ENCODE measurements at regions not wholly inside any gene's neighbourhood (a gene's known extent, or its start where the extent isn't known, plus 50 kb on each side); places are given as distances from the start of the nearest gene placed in this dataset.

DNA sequence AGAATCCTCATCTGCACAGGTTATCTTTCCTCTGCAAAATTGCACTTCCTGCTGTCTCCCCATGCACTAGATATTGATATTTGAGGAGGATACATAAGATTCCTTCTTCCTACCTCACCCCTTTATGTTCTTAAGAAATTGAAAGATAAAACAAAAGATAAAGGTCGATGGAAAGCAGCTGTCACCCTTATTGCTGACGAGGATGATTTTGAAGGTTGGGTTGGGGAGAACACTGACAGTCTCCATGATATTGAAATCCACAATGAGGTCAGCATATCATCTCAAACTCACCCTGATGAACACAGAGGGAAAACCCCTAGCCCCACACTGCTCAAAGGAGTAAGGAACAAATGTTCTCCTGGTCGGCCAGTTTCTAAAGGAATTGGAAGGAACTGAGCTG lies 110.6 kb upstream of the FUT9 start:
- no TSS peak for BruUV-seq (replicated peaks)
- Histone ChIP-seq H3K36me3 (ENCODE audit: control insufficient read depth, insufficient read depth, low read length) (no peaks in the 10 kb centered on the region), H3K4me1 (ENCODE audit: control insufficient read depth, insufficient read depth, low read length) (no peaks in the 10 kb centered on the region), H3K27me3 (ENCODE audit: control insufficient read depth, insufficient read depth, low read length) (no peaks in the 10 kb centered on the region), H3K27ac (ENCODE audit: low read length) (no peak overlapping the region), H3K9me3 (ENCODE audit: control insufficient read depth, insufficient read depth, low read depth, low read length) (no peaks in the 10 kb centered on the region), H3K4me3 (ENCODE audit: low read depth in 2 of 2, low read length in 2 of 2) (no peak overlapping the region)
- CTCF ChIA-PET = no interaction called here
- POLR2A ChIA-PET = no interaction called here
- DNase-seq (ENCODE audit: low read depth, low spot score) (no peak), ATAC-seq (no peak)
- intact Hi-C loops (cut with micrococcal nuclease; ENCODE audit: unreplicated experiment) (no loop called here), in situ Hi-C loops (cut with HindIII; ENCODE audit: low pct_unique_long_range_greater_than_20kb, low sequenced_read_pairs) (no loop called here)
- TF ChIP-seq TCF7L2 (IDR thresholded peaks at IDR 0.05; ENCODE audit: low read depth, low read length) (no peak), SIN3A (IDR thresholded peaks at IDR 0.05; ENCODE audit: borderline replicate concordance, insufficient read depth, low read depth, low read length) (no peak), POLR2AphosphoS5 (IDR thresholded peaks at IDR 0.05; ENCODE audit: low read depth, low read length) (no peak), REST (IDR thresholded peaks at IDR 0.05; ENCODE audit: insufficient read depth in 1 of 2, low read depth in 2 of 2, low read length in 1 of 2) (no peak), CTCF (IDR thresholded peaks at IDR 0.05) (no peak)

- BruUV-seq (replicated peaks) = no TSS peak
- ChIA-PET CTCF (no interaction called here), POLR2A (no interaction called here)
- no peak for TF ChIP-seq POLR2AphosphoS5 (IDR thresholded peaks at IDR 0.05; ENCODE audit: low read depth, low read length)
- no peak for TF ChIP-seq CTCF (IDR thresholded peaks at IDR 0.05)
- no peak for TF ChIP-seq TCF7L2 (IDR thresholded peaks at IDR 0.05; ENCODE audit: low read depth, low read length)
- no peak for TF ChIP-seq REST (IDR thresholded peaks at IDR 0.05; ENCODE audit: insufficient read depth in 1 of 2, low read depth in 2 of 2, low read length in 1 of 2)
- no peak for TF ChIP-seq SIN3A (IDR thresholded peaks at IDR 0.05; ENCODE audit: borderline replicate concordance, insufficient read depth, low read depth, low read length)
- no peaks in the 10 kb centered on the region for H3K4me1 ChIP-seq (ENCODE audit: control insufficient read depth, insufficient read depth, low read length)
- in situ Hi-C loops (cut with HindIII; ENCODE audit: low pct_unique_long_range_greater_than_20kb, low sequenced_read_pairs) (no loop called here), intact Hi-C loops (cut with micrococcal nuclease; ENCODE audit: unreplicated experiment) (no loop called here)
- H3K27ac ChIP-seq (ENCODE audit: low read length) = no peak overlapping the region
- no peaks in the 10 kb centered on the region for H3K36me3 ChIP-seq (ENCODE audit: control insufficient read depth, insufficient read depth, low read length)
- H3K9me3 ChIP-seq (ENCODE audit: control insufficient read depth, insufficient read depth, low read depth, low read length) = no peaks in the 10 kb centered on the region; the same call in 1 of the 2 replicates
- H3K4me3 ChIP-seq (ENCODE audit: low read depth in 2 of 2, low read length in 2 of 2) = no peak overlapping the region
- H3K27me3 ChIP-seq (ENCODE audit: control insufficient read depth, insufficient read depth, low read length) = no peaks in the 10 kb centered on the region
- ATAC-seq = no peak
- no peak for DNase-seq (ENCODE audit: low read depth, low spot score)
Measured at GRCh38 chr6:95917034-95917433, 98.7 kb upstream of the FUT9 start.

All from Panc1 (cell line).